Gastroesophageal sphincter (tissue), 4 donors: ENCODE measurements at regions not wholly inside any gene's neighbourhood (a gene's known extent, or its start where the extent isn't known, plus 50 kb on each side); places are given as distances from the start of the nearest gene placed in this dataset.

Experiments used
- ATAC-seq: fragments of 150-250 bp; one replicate; pipeline ENCODE4 v1.9.1; 2016; ENCODE audit warnings: mild to moderate bottlenecking, moderate library complexity
- H3K27ac ChIP-seq, 4 donors: fragments of 200-600 bp; sonication (generic) in 3 of 4; 1 replicate in 3 of 4; 2 replicates in 1 of 4; pipeline ENCODE4 v1.5.1; 2016 to 2019
- H3K27me3 ChIP-seq: fragments of 200-600 bp; sonication (generic); one replicate; pipeline ENCODE4 v1.5.1; 2019
- H3K36me3 ChIP-seq, 2 donors: fragments of 200-600 bp; sonication (generic); one replicate each; pipeline ENCODE4 v1.5.1; 2019; ENCODE audit warnings: control low read depth in 1 of 2
- H3K4me1 ChIP-seq, 3 donors: fragments of 200-600 bp; sonication (generic); 1 replicate in 2 of 3; 2 replicates in 1 of 3; pipeline ENCODE4 v1.5.1; 2016 to 2019; ENCODE audit warnings: control low read depth in 2 of 3
- H3K4me3 ChIP-seq, 2 donors: fragments of 200-600 bp; sonication (generic); one replicate each; pipeline ENCODE4 v1.5.1; 2019; ENCODE audit warnings: mild to moderate bottlenecking in 1 of 2, moderate library complexity in 1 of 2
- H3K9me3 ChIP-seq, 3 donors: fragments of 200-600 bp; sonication (generic); one replicate each; pipeline ENCODE4 v1.5.1; 2017 to 2019; ENCODE audit warnings: control low read depth in 2 of 3
- CTCF ChIP-seq, 4 experiments: fragments of 200-600 bp in 2 of 4; fragments of 450-650 bp in 2 of 4; sonication (generic) in 1 of 4; IDR thresholded peaks; one replicate each; pipeline ENCODE4 v1.5.1; 2017 to 2019; ENCODE audit warnings: antibody characterized with exemption in 4 of 4, mild to moderate bottlenecking in 2 of 4, moderate library complexity in 2 of 4
- EP300 ChIP-seq: sonication (generic); formaldehyde crosslinking; IDR thresholded peaks from one replicate; pipeline ENCODE4 v1.6.1; 2017; ENCODE audit warnings: antibody characterized with exemption, mild to moderate bottlenecking
- POLR2A ChIP-seq, 2 donors: fragments of 450-650 bp; IDR thresholded peaks; one replicate each; pipeline ENCODE4 v1.6.1; 2017; ENCODE audit warnings: antibody characterized with exemption in 2 of 2, mild to moderate bottlenecking in 2 of 2, moderate library complexity in 1 of 2
- POLR2AphosphoS5 ChIP-seq: sonication (generic); formaldehyde crosslinking; IDR thresholded peaks from one replicate; pipeline ENCODE4 v1.6.1; 2017; ENCODE audit warnings: antibody characterized with exemption
- WGBS, 2 donors: methylation state at CpG; one replicate each; pipeline ENCODE4 v1.1.5; 2018; ENCODE audit warnings: low coverage in 1 of 2; 5-methylcytosine and 5-hydroxymethylcytosine counted together

DNA sequence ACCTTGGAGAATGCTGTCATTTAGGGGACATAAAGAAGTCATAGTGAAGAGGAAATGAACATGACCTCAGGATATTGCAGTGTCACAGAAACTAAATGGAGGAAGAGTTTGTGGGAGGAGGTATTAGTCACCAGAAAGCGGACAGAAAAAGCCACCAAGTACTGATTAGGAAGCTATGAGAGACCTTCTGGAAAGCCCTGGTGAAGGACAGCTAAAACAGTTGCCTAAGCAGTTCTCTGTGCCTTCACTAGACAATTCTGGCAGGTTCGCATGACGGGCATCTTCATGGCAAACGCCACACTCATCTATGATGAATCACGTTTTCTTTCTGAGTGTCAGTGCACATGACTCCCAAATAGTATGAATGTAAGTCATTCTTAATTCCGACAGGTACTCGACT is 325.8 kb downstream of the C11orf87 start:
- Histone ChIP-seq H3K9me3 (no peaks in the 10 kb centered on the region), H3K27me3 (no peaks in the 10 kb centered on the region), H3K4me1 (no peaks in the 10 kb centered on the region), H3K27ac (no peak overlapping the region), H3K4me3 (no peak overlapping the region), H3K36me3 (no peaks in the 10 kb centered on the region)
- no peak for TF ChIP-seq CTCF (IDR thresholded peaks at IDR 0.05)
- TF ChIP-seq EP300, result no peak
- TF ChIP-seq POLR2A (IDR thresholded peaks at IDR 0.05), result no peak
- no peak for TF ChIP-seq POLR2AphosphoS5
- WGBS, 2 donors, result 71 to 88% methylated on average over 7 of the region's 7 CpGs
- no peak for ATAC-seq

- no peak for ATAC-seq
- 40 to 62% methylated on average over 1 of the region's 1 CpG for WGBS, 2 donors
- H3K4me3 ChIP-seq, result no peak overlapping the region
Observed at GRCh38 chr11:109749476-109749875, 327.5 kb downstream of the C11orf87 start.

GRCh38 chr11:109750964-109751363 is 329.0 kb downstream of the C11orf87 start:
- Histone ChIP-seq H3K4me1 (no peaks in the 10 kb centered on the region), H3K36me3 (no peaks in the 10 kb centered on the region), H3K27ac (no peak overlapping the region), H3K9me3 (no peaks in the 10 kb centered on the region), H3K27me3 (no peaks in the 10 kb centered on the region), H3K4me3 (no peak overlapping the region)
- TF ChIP-seq CTCF (IDR thresholded peaks at IDR 0.05) (no peak), POLR2A (IDR thresholded peaks at IDR 0.05) (no peak), EP300 (no peak), POLR2AphosphoS5 (no peak)
- 69 to 72% methylated on average over 2 of the region's 2 CpGs for WGBS, 2 donors
- no peak for ATAC-seq

More at GRCh38 chr11:109749476-109749875, 327.5 kb downstream of the C11orf87 start:
- H3K27ac ChIP-seq, result no peak overlapping the region
- H3K4me1 ChIP-seq, result no peaks in the 10 kb centered on the region
- TF ChIP-seq POLR2AphosphoS5 (no peak), CTCF (IDR thresholded peaks at IDR 0.05) (no peak), POLR2A (IDR thresholded peaks at IDR 0.05) (no peak), EP300 (no peak)
- H3K36me3 ChIP-seq, result no peaks in the 10 kb centered on the region
- H3K27me3 ChIP-seq, result no peaks in the 10 kb centered on the region
- no peaks in the 10 kb centered on the region for H3K9me3 ChIP-seq

DNA sequence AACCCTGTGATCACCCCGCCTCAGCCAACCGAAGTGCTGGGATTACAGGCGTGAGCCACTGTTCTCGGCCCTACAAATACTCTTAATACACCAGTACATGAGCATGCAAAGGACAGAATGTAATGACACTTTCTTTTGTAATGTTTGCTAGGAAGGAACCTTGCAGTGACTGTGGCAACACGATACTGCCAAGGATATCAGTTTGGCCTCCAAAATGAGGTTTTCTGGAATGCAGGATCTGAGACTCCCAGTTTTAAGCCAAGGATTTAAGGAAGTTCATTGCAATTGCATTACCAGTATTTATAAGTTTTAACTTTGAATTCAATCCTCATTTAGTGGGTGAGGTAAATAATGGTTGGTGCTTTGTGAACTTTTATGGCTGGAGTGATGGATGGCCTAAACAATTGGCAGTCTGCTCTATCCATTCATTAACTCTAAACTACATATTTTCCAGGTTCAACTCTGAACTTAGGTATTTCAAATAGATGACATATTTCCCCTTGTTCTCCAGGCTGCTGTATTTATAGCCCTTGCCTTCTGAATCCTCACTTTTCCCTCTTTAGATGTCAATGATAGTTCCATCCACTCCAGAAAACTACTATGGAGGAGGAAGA is 330.3 kb downstream of the C11orf87 start:
- no peak for TF ChIP-seq POLR2AphosphoS5
- TF ChIP-seq POLR2A (IDR thresholded peaks at IDR 0.05), result no peak
- no peak for TF ChIP-seq EP300
- no peak for TF ChIP-seq CTCF (IDR thresholded peaks at IDR 0.05)
- no peaks in the 10 kb centered on the region for H3K4me1 ChIP-seq
- WGBS, 2 donors, result 62 to 93% methylated on average over 3 to 5 of the region's 5 CpGs
- ATAC-seq, result no peak
- H3K27me3 ChIP-seq, result no peaks in the 10 kb centered on the region
- no peaks in the 10 kb centered on the region for H3K9me3 ChIP-seq
- no peak overlapping the region for H3K27ac ChIP-seq
- H3K36me3 ChIP-seq, result no peaks in the 10 kb centered on the region
- H3K4me3 ChIP-seq, result no peak overlapping the region

GRCh38 chr11:109756521-109756920 is 334.5 kb downstream of the C11orf87 start:
- ATAC-seq, result no peak
- 94 to 100% methylated on average over 1 of the region's 1 CpG for WGBS, 2 donors
- no peaks in the 10 kb centered on the region for H3K27me3 ChIP-seq
- TF ChIP-seq POLR2A (IDR thresholded peaks at IDR 0.05) (no peak), CTCF (IDR thresholded peaks at IDR 0.05) (no peak)
- H3K4me1 ChIP-seq, result no peaks in the 10 kb centered on the region
- H3K4me3 ChIP-seq, result no peak overlapping the region
- no peaks in the 10 kb centered on the region for H3K36me3 ChIP-seq
- H3K9me3 ChIP-seq, result no peaks in the 10 kb centered on the region
- H3K27ac ChIP-seq, result no peak overlapping the region
